Keratinocyte (primary cell): ENCODE measurements at regions not wholly inside any gene's neighbourhood (a gene's known extent, or its start where the extent isn't known, plus 50 kb on each side); places are given as distances from the start of the nearest gene placed in this dataset.

ENCODE experiments used
- DNase-seq: peaks from one replicate; pipeline ENCODE4 v3.0.0-alpha.2; 2011; ENCODE audit warnings: low read depth, missing footprints, low spot score
- FAIRE-seq: peaks from 2 replicates; lab custom pipeline; 2011; peaks lifted over from hg19 to GRCh38; lab: Jason Lieb, UNC
- H2AFZ ChIP-seq: 2 replicates; pipeline ENCODE4 v1.6.0; 2012; ENCODE audit warnings: low read length, control low read depth, inconsistent platforms; ENCODE audit not compliant: control insufficient read depth
- H3K27ac ChIP-seq: 2 replicates; pipeline ENCODE4 v1.5.1; 2011; ENCODE audit warnings: low read length; ENCODE audit not compliant: control insufficient read depth, insufficient read depth
- H3K27me3 ChIP-seq: 3 replicates; pipeline ENCODE4 v1.6.0; 2011; ENCODE audit warnings: low read length; ENCODE audit not compliant: control insufficient read depth, insufficient read depth; ENCODE audit errors: extremely low read depth
- H3K36me3 ChIP-seq, 2 experiments: 2 replicates in 1 of 2; 3 replicates in 1 of 2; pipeline ENCODE4 v1.5.1; 2011; ENCODE audit warnings: low read length in 2 of 2, mild to moderate bottlenecking in 1 of 2; ENCODE audit not compliant: control insufficient read depth in 2 of 2, insufficient read depth in 2 of 2; ENCODE audit errors: extremely low read depth in 1 of 2
- H3K4me1 ChIP-seq: 3 replicates; pipeline ENCODE4 v1.5.1; 2011; ENCODE audit warnings: low read length; ENCODE audit not compliant: control insufficient read depth, insufficient read depth; ENCODE audit errors: extremely low read depth
- H3K4me2 ChIP-seq: 3 replicates; pipeline ENCODE4 v1.6.0; 2011; ENCODE audit warnings: low read depth, low read length; ENCODE audit not compliant: control insufficient read depth, insufficient read depth; ENCODE audit errors: extremely low read depth
- H3K4me3 ChIP-seq, 3 experiments: fragments of 200-600 bp in 1 of 3; sonication (generic) in 1 of 3; 2 replicates in 2 of 3; 3 replicates in 1 of 3; pipeline ENCODE4 v1.5.1; 2011 to 2016; ENCODE audit warnings: low read length in 3 of 3, mild to moderate bottlenecking in 3 of 3, control low read depth in 2 of 3, inconsistent platforms in 1 of 3, low read depth in 1 of 3, mixed read lengths in 1 of 3, mixed run types in 1 of 3, moderate library complexity in 1 of 3; ENCODE audit not compliant: control insufficient read depth in 2 of 3, insufficient read depth in 2 of 3; ENCODE audit errors: extremely low read depth in 1 of 3
- H3K79me2 ChIP-seq: 2 replicates; pipeline ENCODE4 v1.6.0; 2012; ENCODE audit warnings: low read length; ENCODE audit not compliant: control insufficient read depth, insufficient read depth
- H3K9ac ChIP-seq: 3 replicates; pipeline ENCODE4 v1.6.0; 2011; ENCODE audit warnings: low read length; ENCODE audit not compliant: control insufficient read depth, insufficient read depth; ENCODE audit errors: extremely low read depth
- H3K9me1 ChIP-seq: 3 replicates; pipeline ENCODE4 v1.6.0; 2011; ENCODE audit warnings: low read length; ENCODE audit not compliant: control insufficient read depth, insufficient read depth; ENCODE audit errors: extremely low read depth
- H3K9me3 ChIP-seq: 2 replicates; pipeline ENCODE4 v1.5.1; 2012; ENCODE audit warnings: low read depth, low read length; ENCODE audit not compliant: control insufficient read depth
- H4K20me1 ChIP-seq: 3 replicates; pipeline ENCODE4 v1.6.0; 2011; ENCODE audit warnings: low read length; ENCODE audit not compliant: control insufficient read depth, insufficient read depth; ENCODE audit errors: extremely low read depth
- EZH2 ChIP-seq: IDR thresholded peaks from one replicate; pipeline ENCODE4 v1.6.1; 2012; ENCODE audit warnings: inconsistent platforms, mild to moderate bottlenecking, low read length, moderate library complexity
- dilution Hi-C: fragments of 300-500 bp; cut with MboI; formaldehyde crosslinking; loops from one replicate; pipeline ENCODE4 v1.7.0; 2020; ENCODE audit warnings: low sequenced_read_pairs; ENCODE audit not compliant: extremely low pct_ligation_motif_present
- TF ChIP-seq, protein P1 (sequence below), 3 experiments: IDR thresholded peaks in 1 of 3; conservative IDR thresholded peaks in 1 of 3; optimal IDR thresholded peaks in 1 of 3; 2 replicates in 2 of 3; 3 replicates in 1 of 3; pipeline versions ENCODE3 to v1.5.1; 2011; ENCODE audit warnings: low read length in 3 of 3, mild to moderate bottlenecking in 3 of 3, moderate library complexity in 2 of 3, control low read depth in 1 of 3, inconsistent platforms in 1 of 3; ENCODE audit not compliant: insufficient read depth in 2 of 3; ENCODE audit errors: extremely low read depth in 1 of 3

DNA sequence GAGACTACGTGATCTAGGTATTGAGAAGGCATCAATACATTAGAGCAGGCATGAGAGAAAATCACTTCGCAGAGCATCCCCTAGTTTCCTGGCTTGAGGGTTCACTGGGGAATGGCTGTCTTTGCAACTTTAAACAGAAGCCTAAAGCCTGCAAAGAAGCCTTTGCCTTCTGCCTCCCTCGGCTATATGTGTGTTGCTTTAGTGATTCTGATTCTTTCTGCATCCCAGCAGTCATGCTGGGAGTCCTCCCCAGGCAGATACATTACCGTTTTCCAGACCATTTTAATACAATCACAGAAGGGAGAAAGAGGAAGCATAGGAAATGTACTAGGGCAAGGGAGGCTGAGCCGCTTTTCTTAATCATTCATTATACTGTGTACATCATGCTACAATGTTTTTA is 773.2 kb upstream of the LRRC4C start:
- no peaks in the 10 kb centered on the region for H3K9me1 ChIP-seq
- no peak overlapping the region for H2AFZ ChIP-seq
- no peaks in the 10 kb centered on the region for H3K9me3 ChIP-seq
- H3K4me3 ChIP-seq, result no peak overlapping the region
- DNase-seq (no peak), FAIRE-seq (no peak)
- no peaks in the 10 kb centered on the region for H3K27me3 ChIP-seq
- no peaks in the 10 kb centered on the region for H4K20me1 ChIP-seq
- H3K79me2 ChIP-seq, result no peaks in the 10 kb centered on the region
- H3K4me1 ChIP-seq, result peaks cover 18% of the 10 kb centered on the region
- no peak overlapping the region for H3K4me2 ChIP-seq
- no peak overlapping the region for H3K27ac ChIP-seq
- H3K36me3 ChIP-seq, result no peaks in the 10 kb centered on the region
- dilution Hi-C loops, result no loop called here
- no peak overlapping the region for H3K9ac ChIP-seq
- TF ChIP-seq, protein P1, sequence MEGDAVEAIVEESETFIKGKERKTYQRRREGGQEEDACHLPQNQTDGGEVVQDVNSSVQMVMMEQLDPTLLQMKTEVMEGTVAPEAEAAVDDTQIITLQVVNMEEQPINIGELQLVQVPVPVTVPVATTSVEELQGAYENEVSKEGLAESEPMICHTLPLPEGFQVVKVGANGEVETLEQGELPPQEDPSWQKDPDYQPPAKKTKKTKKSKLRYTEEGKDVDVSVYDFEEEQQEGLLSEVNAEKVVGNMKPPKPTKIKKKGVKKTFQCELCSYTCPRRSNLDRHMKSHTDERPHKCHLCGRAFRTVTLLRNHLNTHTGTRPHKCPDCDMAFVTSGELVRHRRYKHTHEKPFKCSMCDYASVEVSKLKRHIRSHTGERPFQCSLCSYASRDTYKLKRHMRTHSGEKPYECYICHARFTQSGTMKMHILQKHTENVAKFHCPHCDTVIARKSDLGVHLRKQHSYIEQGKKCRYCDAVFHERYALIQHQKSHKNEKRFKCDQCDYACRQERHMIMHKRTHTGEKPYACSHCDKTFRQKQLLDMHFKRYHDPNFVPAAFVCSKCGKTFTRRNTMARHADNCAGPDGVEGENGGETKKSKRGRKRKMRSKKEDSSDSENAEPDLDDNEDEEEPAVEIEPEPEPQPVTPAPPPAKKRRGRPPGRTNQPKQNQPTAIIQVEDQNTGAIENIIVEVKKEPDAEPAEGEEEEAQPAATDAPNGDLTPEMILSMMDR (optimal IDR thresholded peaks at IDR 0.05 in 1 of 3, IDR thresholded peaks at IDR 0.05 in 1 of 3, conservative IDR thresholded peaks at IDR 0.05 in 1 of 3; ENCODE audit: extremely low read depth in 1 of 3, insufficient read depth in 2 of 3, low read length in 3 of 3), result no peak
- TF ChIP-seq EZH2, result no peak

DNA sequence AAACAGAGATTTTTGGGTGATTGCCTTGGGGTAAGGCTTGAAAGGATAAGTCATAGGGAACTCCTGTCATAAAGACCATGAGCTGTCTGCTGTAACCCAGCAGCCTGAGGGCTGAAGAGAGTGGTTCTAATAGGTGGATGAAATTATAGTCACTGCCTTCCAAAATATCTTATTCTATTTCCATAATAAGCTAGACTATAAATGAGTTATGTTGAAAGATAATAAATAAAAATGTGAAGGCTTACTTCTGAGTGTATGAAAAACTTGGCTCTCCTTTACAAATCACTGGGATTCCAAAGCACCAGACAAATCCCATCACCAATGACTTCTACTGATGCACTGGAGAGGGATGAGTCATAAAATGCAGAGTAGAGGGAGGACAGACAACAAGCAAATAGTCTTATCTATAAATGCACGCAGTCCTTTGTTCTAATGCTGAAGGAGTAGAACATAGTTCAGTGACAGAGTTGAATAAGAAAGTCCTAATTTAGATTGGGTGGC is 775.0 kb upstream of the LRRC4C start:
- DNase-seq (no peak), FAIRE-seq (peak; percentile 48)
- H3K36me3 ChIP-seq, result no peaks in the 10 kb centered on the region
- no peak overlapping the region for H3K4me2 ChIP-seq
- no peaks in the 10 kb centered on the region for H3K27me3 ChIP-seq
- no peak overlapping the region for H3K27ac ChIP-seq
- H4K20me1 ChIP-seq, result no peaks in the 10 kb centered on the region
- no peaks in the 10 kb centered on the region for H3K9me1 ChIP-seq
- H3K4me3 ChIP-seq, result no peak overlapping the region
- H3K9ac ChIP-seq, result no peak overlapping the region
- no peak for TF ChIP-seq EZH2
- TF ChIP-seq, protein P1 (optimal IDR thresholded peaks at IDR 0.05 in 1 of 3, IDR thresholded peaks at IDR 0.05 in 1 of 3, conservative IDR thresholded peaks at IDR 0.05 in 1 of 3; ENCODE audit: extremely low read depth in 1 of 3, insufficient read depth in 2 of 3, low read length in 3 of 3), result no peak
- H3K9me3 ChIP-seq, result no peaks in the 10 kb centered on the region
- peaks cover 35% of the 10 kb centered on the region for H3K4me1 ChIP-seq
- no peaks in the 10 kb centered on the region for H3K79me2 ChIP-seq
- dilution Hi-C loops, result no loop called here
- no peak overlapping the region for H2AFZ ChIP-seq
